Neural crest cell (in vitro differentiated cells): ENCODE measurements at regions not wholly inside any gene's neighbourhood (a gene's known extent, or its start where the extent isn't known, plus 50 kb on each side); places are given as distances from the start of the nearest gene placed in this dataset.

Experiments
- DNase-seq: peaks from one replicate; pipeline ENCODE4 v3.0.0; 2021; ENCODE audit warnings: low read depth, mixed read lengths, low spot score
- H3K27ac Mint-ChIP-seq: one replicate; pipeline ENCODE4 v1.8.0; 2021; ENCODE audit warnings: mild to moderate bottlenecking, mixed read lengths; ENCODE audit not compliant: unreplicated experiment
- H3K27me3 Mint-ChIP-seq: 2 replicates; pipeline ENCODE4 v1.8.0; 2021; ENCODE audit warnings: low read depth, mild to moderate bottlenecking, mixed read lengths
- H3K36me3 Mint-ChIP-seq: 2 replicates; pipeline ENCODE4 v1.8.0; 2021; ENCODE audit warnings: low read depth, mild to moderate bottlenecking, mixed read lengths
- H3K4me1 Mint-ChIP-seq: 2 replicates; pipeline ENCODE4 v1.8.0; 2021; ENCODE audit warnings: mixed read lengths
- H3K4me3 Mint-ChIP-seq: one replicate; pipeline ENCODE4 v1.8.0; 2021; ENCODE audit warnings: mild to moderate bottlenecking, mixed read lengths
- H3K9me3 Mint-ChIP-seq: 2 replicates; pipeline ENCODE4 v1.8.0; 2021; ENCODE audit warnings: mixed read lengths
- TF ChIP-seq, protein P1 (sequence below): fragments of 200-600 bp; sonication (generic); conservative IDR thresholded peaks from 2 replicates; pipeline ENCODE4 v1.5.0; 2021; ENCODE audit warnings: antibody characterized with exemption, mild to moderate bottlenecking

- H3K36me3 Mint-ChIP-seq: no peaks in the 10 kb centered on the region
- peaks cover 2% of the 10 kb centered on the region for H3K9me3 Mint-ChIP-seq
- TF ChIP-seq, protein P1, sequence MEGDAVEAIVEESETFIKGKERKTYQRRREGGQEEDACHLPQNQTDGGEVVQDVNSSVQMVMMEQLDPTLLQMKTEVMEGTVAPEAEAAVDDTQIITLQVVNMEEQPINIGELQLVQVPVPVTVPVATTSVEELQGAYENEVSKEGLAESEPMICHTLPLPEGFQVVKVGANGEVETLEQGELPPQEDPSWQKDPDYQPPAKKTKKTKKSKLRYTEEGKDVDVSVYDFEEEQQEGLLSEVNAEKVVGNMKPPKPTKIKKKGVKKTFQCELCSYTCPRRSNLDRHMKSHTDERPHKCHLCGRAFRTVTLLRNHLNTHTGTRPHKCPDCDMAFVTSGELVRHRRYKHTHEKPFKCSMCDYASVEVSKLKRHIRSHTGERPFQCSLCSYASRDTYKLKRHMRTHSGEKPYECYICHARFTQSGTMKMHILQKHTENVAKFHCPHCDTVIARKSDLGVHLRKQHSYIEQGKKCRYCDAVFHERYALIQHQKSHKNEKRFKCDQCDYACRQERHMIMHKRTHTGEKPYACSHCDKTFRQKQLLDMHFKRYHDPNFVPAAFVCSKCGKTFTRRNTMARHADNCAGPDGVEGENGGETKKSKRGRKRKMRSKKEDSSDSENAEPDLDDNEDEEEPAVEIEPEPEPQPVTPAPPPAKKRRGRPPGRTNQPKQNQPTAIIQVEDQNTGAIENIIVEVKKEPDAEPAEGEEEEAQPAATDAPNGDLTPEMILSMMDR: no peak
- no peak overlapping the region for H3K4me3 Mint-ChIP-seq
- DNase-seq: no peak
- H3K4me1 Mint-ChIP-seq: peaks cover 50% of the 10 kb centered on the region
- no peak overlapping the region for H3K27ac Mint-ChIP-seq
- H3K27me3 Mint-ChIP-seq: no peaks in the 10 kb centered on the region
Measured at GRCh38 chr3:72411843-72412242, 436.4 kb downstream of the SHQ1 start.

- DNase-seq: no peak
- Mint-ChIP-seq H3K9me3 (peaks cover 2% of the 10 kb centered on the region), H3K4me1 (peaks cover 57% of the 10 kb centered on the region), H3K36me3 (no peaks in the 10 kb centered on the region), H3K27me3 (no peaks in the 10 kb centered on the region), H3K4me3 (no peak overlapping the region), H3K27ac (no peak overlapping the region)
- TF ChIP-seq, protein P1: no peak
Measured at GRCh38 chr3:72411126-72411525, 437.1 kb downstream of the SHQ1 start.

- Mint-ChIP-seq H3K4me1 (peaks cover 65% of the 10 kb centered on the region), H3K27ac (no peak overlapping the region), H3K4me3 (no peak overlapping the region), H3K36me3 (no peaks in the 10 kb centered on the region), H3K27me3 (no peaks in the 10 kb centered on the region), H3K9me3 (no peaks in the 10 kb centered on the region)
- no peak for DNase-seq
- TF ChIP-seq, protein P1: no peak
Measured at GRCh38 chr3:72408983-72409779, 439.1 kb downstream of the SHQ1 start.

GRCh38 chr3:72407766-72408165 lies 440.5 kb downstream of the SHQ1 start:
- H3K4me1 Mint-ChIP-seq: peaks cover 57% of the 10 kb centered on the region
- no peaks in the 10 kb centered on the region for H3K27me3 Mint-ChIP-seq
- no peak overlapping the region for H3K4me3 Mint-ChIP-seq
- no peak overlapping the region for H3K27ac Mint-ChIP-seq
- DNase-seq: no peak
- H3K9me3 Mint-ChIP-seq: no peaks in the 10 kb centered on the region
- TF ChIP-seq, protein P1: no peak
- H3K36me3 Mint-ChIP-seq: no peaks in the 10 kb centered on the region

DNA sequence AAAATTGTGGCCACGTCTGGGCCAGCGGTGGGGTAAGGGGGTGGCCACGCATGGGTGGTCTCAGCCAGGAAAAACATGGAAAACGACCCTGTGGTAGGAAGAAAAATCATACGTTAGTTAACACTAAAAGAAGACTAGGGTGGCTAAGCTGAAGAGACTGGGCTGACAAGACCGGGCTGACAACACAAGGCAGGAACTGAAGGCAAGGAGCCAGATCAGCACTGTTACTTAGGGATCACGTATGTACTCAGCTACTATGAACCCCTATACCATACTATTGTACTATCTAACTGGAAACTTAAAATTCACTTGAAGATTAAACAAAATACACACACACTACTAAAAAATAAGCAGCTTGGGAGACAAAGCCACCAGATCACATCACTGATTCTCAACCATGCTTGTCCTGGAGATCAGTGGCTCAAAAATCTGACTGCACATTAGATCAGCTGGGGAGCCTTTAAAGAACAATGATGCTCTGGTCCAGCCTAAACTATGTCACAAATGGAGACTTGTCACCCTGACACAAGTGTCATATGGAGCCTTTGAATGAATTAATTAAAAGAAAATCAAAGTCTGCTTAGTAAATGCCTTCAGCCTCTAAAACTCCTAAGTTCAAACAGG lies 442.2 kb downstream of the SHQ1 start:
- Mint-ChIP-seq H3K36me3 (no peaks in the 10 kb centered on the region), H3K4me3 (no peak overlapping the region), H3K4me1 (peaks cover 42% of the 10 kb centered on the region), H3K9me3 (no peaks in the 10 kb centered on the region), H3K27me3 (no peaks in the 10 kb centered on the region), H3K27ac (no peak overlapping the region)
- TF ChIP-seq, protein P1: no peak
- DNase-seq: no peak
